Ovary (tissue), 3 donors: ENCODE measurements at regions not wholly inside any gene's neighbourhood (a gene's known extent, or its start where the extent isn't known, plus 50 kb on each side); places are given as distances from the start of the nearest gene placed in this dataset.

Experiments used
- CTCF ChIP-seq, 3 donors: fragments of 450-650 bp in 2 of 3; fragments of 200-600 bp in 1 of 3; IDR thresholded peaks; one replicate each; pipeline versions ENCODE4 v1.5.1 to v1.8.0; 2016 to 2022; ENCODE audit warnings: antibody characterized with exemption in 3 of 3, mild to moderate bottlenecking in 1 of 3
- POLR2A ChIP-seq: fragments of 450-650 bp; IDR thresholded peaks from one replicate; pipeline ENCODE4 v1.6.1; 2017; ENCODE audit warnings: antibody characterized with exemption, mild to moderate bottlenecking, moderate library complexity
- donor health status: DM: no; HTN: no; CAD: no.

DNA sequence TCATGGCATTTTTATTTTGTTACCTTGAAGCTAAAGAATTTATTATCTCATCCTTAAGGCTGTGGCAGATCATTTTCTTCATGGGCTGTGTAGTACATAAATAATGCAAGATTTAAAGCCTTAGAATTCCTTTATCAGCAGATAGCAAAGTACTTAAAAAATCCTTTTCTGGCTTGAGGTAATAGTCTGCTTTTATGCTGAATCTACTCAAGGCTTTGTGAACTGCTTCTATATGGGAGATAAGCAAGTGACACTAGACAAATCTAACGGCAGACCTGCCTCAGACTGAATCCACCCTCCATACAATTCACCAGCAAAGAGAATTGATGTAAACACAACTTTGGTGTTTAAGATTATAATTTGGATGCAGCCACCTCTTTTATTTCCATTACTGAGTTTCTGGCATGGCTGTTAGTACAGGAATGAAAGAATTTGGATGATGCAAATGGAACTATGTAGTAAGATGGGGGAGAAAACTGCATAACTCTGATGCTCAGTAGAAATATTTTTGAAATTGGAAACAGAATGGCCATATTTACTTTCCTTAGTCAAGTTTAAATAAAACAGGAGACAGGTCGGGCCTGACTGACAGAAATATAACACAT, 1121.5 kb downstream of the NAALADL2 start:
- no peak for TF ChIP-seq CTCF (IDR thresholded peaks at IDR 0.05)
- no peak for TF ChIP-seq POLR2A
